A673 (cell line): ENCODE measurements at regions not wholly inside any gene's neighbourhood (a gene's known extent, or its start where the extent isn't known, plus 50 kb on each side); places are given as distances from the start of the nearest gene placed in this dataset.

Source experiments
- BruUV-seq: library from RNA; stranded (reverse); fragments of 400-500 nt; replicated peaks from 2 replicates; lab custom pipeline; 2021; lab: Mats Ljungman, UMichigan
- CTCF ChIA-PET: fragments of 300-600 bp; sonication (Branson Sonifier 250); formaldehyde crosslinking; loops from one replicate; lab custom pipeline; 2022; ENCODE audit warnings: antibody characterized with exemption; lab: Charles Lee
- POLR2A ChIA-PET: fragments of 300-600 bp; sonication (Branson Sonifier 250); formaldehyde crosslinking; loops from one replicate; lab custom pipeline; 2022; ENCODE audit warnings: antibody characterized with exemption; ENCODE audit not compliant: low non-redundant PET; lab: Charles Lee
- DNase-seq: peaks from one replicate; pipeline ENCODE4 v3.0.0-alpha.2; 2015; ENCODE audit warnings: low spot score
- H3K27ac ChIP-seq: fragments of 200-600 bp; sonication (generic); 2 replicates; pipeline ENCODE4 v1.5.1; 2016; ENCODE audit warnings: mixed run types, low read depth, mild to moderate bottlenecking, mixed read lengths, antibody characterized with exemption, low read length; ENCODE audit not compliant: poor library complexity, severe bottlenecking
- H3K27me3 ChIP-seq: fragments of 200-600 bp; sonication (generic); replicated peaks from 2 replicates; pipeline ENCODE4 v1.6.1; 2017; ENCODE audit warnings: mixed run types, low read depth, mild to moderate bottlenecking, mixed read lengths, antibody characterized with exemption, low read length; ENCODE audit not compliant: insufficient read depth, poor library complexity
- H3K36me3 ChIP-seq: fragments of 200-600 bp; sonication (generic); 2 replicates; pipeline ENCODE4 v1.6.1; 2016; ENCODE audit warnings: mixed run types, mild to moderate bottlenecking, mixed read lengths, antibody characterized with exemption, low read length; ENCODE audit not compliant: insufficient read depth, poor library complexity, severe bottlenecking
- H3K4me1 ChIP-seq: fragments of 200-600 bp; sonication (generic); 2 replicates; pipeline ENCODE4 v1.6.1; 2017; ENCODE audit warnings: mixed run types, mild to moderate bottlenecking, mixed read lengths, antibody characterized with exemption, low read length; ENCODE audit not compliant: insufficient read depth, poor library complexity, severe bottlenecking
- H3K4me3 ChIP-seq: fragments of 200-600 bp; sonication (generic); 2 replicates; pipeline ENCODE4 v1.5.1; 2016; ENCODE audit warnings: low read depth, mixed run types, mild to moderate bottlenecking, mixed read lengths, low read length; ENCODE audit not compliant: poor library complexity, severe bottlenecking
- H3K9me3 ChIP-seq: fragments of 200-600 bp; sonication (generic); 2 replicates; pipeline ENCODE4 v1.6.1; 2016; ENCODE audit warnings: mixed run types, low read depth, mild to moderate bottlenecking, mixed read lengths, antibody characterized with exemption, low read length; ENCODE audit not compliant: poor library complexity, severe bottlenecking
- CTCF ChIP-seq: fragments of 300-800, 200-600 bp; sonication (generic); conservative IDR thresholded peaks from 2 replicates; pipeline ENCODE4 v1.5.1; 2017; ENCODE audit warnings: low read depth, mild to moderate bottlenecking, antibody characterized with exemption, low read length, moderate library complexity, mixed read lengths
- EZH2 ChIP-seq: fragments of 200-600 bp; sonication (generic); IDR thresholded peaks from 2 replicates; pipeline ENCODE4 v1.6.1; 2017; ENCODE audit warnings: borderline replicate concordance, low read depth, mild to moderate bottlenecking, mixed read lengths, antibody characterized with exemption, low read length; ENCODE audit not compliant: poor library complexity, severe bottlenecking
- intact Hi-C: fragments of 100-400 bp; cut with micrococcal nuclease; formaldehyde crosslinking; loops from one replicate; pipeline ENCODE4 v1.10.0; 2022; ENCODE audit not compliant: unreplicated experiment

- no peaks in the 10 kb centered on the region for H3K36me3 ChIP-seq
- DNase-seq = no peak
- H3K27ac ChIP-seq = no peak overlapping the region
- ChIA-PET POLR2A (no interaction called here), CTCF (interaction anchor here (0.6 kb wide), 1 partner anchor 237 kb away, joined by 12 read pairs; no protein-coding TSS in a partner anchor)
- no TSS peak for BruUV-seq
- intact Hi-C loops = no loop called here
- H3K27me3 ChIP-seq = no peaks in the 10 kb centered on the region
- TF ChIP-seq CTCF = no peak
- TF ChIP-seq EZH2 = no peak
- H3K9me3 ChIP-seq = no peaks in the 10 kb centered on the region
- H3K4me1 ChIP-seq = peaks cover 25% of the 10 kb centered on the region
- H3K4me3 ChIP-seq = no peak overlapping the region
Measured at GRCh38 chr2:181398000-181398399, 59.2 kb upstream of the ITGA4 start.

- CTCF ChIA-PET = no interaction called here
- no peaks in the 10 kb centered on the region for H3K36me3 ChIP-seq
- H3K27ac ChIP-seq = no peak overlapping the region
- intact Hi-C loops = no loop called here
- POLR2A ChIA-PET = no interaction called here
- no peaks in the 10 kb centered on the region for H3K27me3 ChIP-seq
- no peak for DNase-seq
- TF ChIP-seq EZH2 = no peak
- no peak for TF ChIP-seq CTCF
- no peaks in the 10 kb centered on the region for H3K9me3 ChIP-seq
- peaks cover 22% of the 10 kb centered on the region for H3K4me1 ChIP-seq
- no peak overlapping the region for H3K4me3 ChIP-seq
- BruUV-seq = no TSS peak
Measured at GRCh38 chr2:181399027-181399426, 58.2 kb upstream of the ITGA4 start.

DNA sequence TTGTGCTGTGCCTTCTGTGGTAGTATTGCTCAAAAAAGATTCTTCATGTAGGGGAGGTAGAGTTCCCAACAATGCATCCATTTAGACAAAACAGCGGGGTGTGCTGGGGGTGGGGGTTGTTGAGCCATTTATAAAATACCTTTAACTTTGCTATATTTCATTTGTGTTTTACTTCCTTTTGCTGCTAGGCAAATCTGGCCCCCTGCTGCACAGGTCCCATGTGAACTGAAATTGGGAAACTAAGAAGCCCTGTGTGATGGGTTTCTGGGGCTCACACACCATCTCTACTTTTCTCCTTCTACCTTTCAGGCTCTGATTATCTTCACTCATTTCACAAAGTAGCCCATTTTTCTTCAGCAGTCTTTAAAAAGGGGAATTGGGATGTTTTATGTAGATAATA lies 52.7 kb upstream of the ITGA4 start:
- ChIA-PET POLR2A (no interaction called here), CTCF (no interaction called here)
- Histone ChIP-seq H3K36me3 (no peaks in the 10 kb centered on the region), H3K4me3 (no peak overlapping the region), H3K4me1 (peaks cover 18% of the 10 kb centered on the region), H3K27me3 (no peaks in the 10 kb centered on the region), H3K9me3 (no peaks in the 10 kb centered on the region), H3K27ac (peak overlapping the region; percentile 5)
- DNase-seq = peak; percentile 55
- TF ChIP-seq CTCF (no peak), EZH2 (no peak)
- intact Hi-C loops = no loop called here
- no TSS peak for BruUV-seq
